SIG-M5 (cell line): ENCODE measurements at regions not wholly inside any gene's neighbourhood (a gene's known extent, or its start where the extent isn't known, plus 50 kb on each side); places are given as distances from the start of the nearest gene placed in this dataset.

Source experiments
- DNase-seq: peaks from one replicate; lab custom pipeline; 2025; lab: John Stamatoyannopoulos, UW

- no peak for DNase-seq
Measured at GRCh38 chr10:92790440-92790839, 57.9 kb upstream of the EXOC6 start.

- no peak for DNase-seq
Measured at GRCh38 chr10:92792661-92793060, 55.7 kb upstream of the EXOC6 start.
